RPMI7951 (cell line): ENCODE measurements at regions not wholly inside any gene's neighbourhood (a gene's known extent, or its start where the extent isn't known, plus 50 kb on each side); places are given as distances from the start of the nearest gene placed in this dataset.
"Not testable (repeated sequence)": the region's sequence is repeated elsewhere in the genome, so short reads cannot be mapped to it uniquely, and the experiment has no call there.

Experiments used
- DNase-seq: peaks from one replicate; pipeline ENCODE4 v3.0.0-alpha.2; 2012; ENCODE audit warnings: low read depth

- not testable (repeated sequence) for DNase-seq
Measured at GRCh38 chr4:189658831-189659230, 281.8 kb upstream of the FRG1 start.

GRCh38 chr4:189659287-189659686 is 281.4 kb upstream of the FRG1 start:
- DNase-seq: no peak

GRCh38 chr4:189660722-189661360 is 279.8 kb upstream of the FRG1 start:
- DNase-seq: no peak

GRCh38 chr4:189664693-189665250 is 275.9 kb upstream of the FRG1 start:
- no peak for DNase-seq

- DNase-seq: not testable (repeated sequence)
Measured at GRCh38 chr4:189665712-189666305, 274.9 kb upstream of the FRG1 start.

GRCh38 chr4:189667386-189667785 is 273.3 kb upstream of the FRG1 start:
- DNase-seq: not testable (repeated sequence)

- not testable (repeated sequence) for DNase-seq
Measured at GRCh38 chr4:189697675-189698245, 242.9 kb upstream of the FRG1 start.

- DNase-seq: peak; percentile 1
Measured at GRCh38 chr4:189703000-189703399, 237.7 kb upstream of the FRG1 start.

GRCh38 chr4:189706821-189707220 is 233.9 kb upstream of the FRG1 start:
- DNase-seq: not testable (repeated sequence)

- not testable (repeated sequence) for DNase-seq
Measured at GRCh38 chr4:189707227-189707626, 233.4 kb upstream of the FRG1 start.

- not testable (repeated sequence) for DNase-seq
Measured at GRCh38 chr4:189711956-189712355, 228.7 kb upstream of the FRG1 start.

GRCh38 chr4:189721016-189721993 is 219.4 kb upstream of the FRG1 start:
- DNase-seq: not testable (repeated sequence)

GRCh38 chr4:189722324-189723003 is 218.2 kb upstream of the FRG1 start:
- peak; percentile 10 for DNase-seq

- not testable (repeated sequence) for DNase-seq
Measured at GRCh38 chr4:189727982-189728638, 212.6 kb upstream of the FRG1 start.

GRCh38 chr4:189731989-189732388 is 208.7 kb upstream of the FRG1 start:
- DNase-seq: not testable (repeated sequence)

- DNase-seq: not testable (repeated sequence)
Measured at GRCh38 chr4:189733507-189733906, 207.2 kb upstream of the FRG1 start.

GRCh38 chr4:189734648-189735267 is 205.9 kb upstream of the FRG1 start:
- not testable (repeated sequence) for DNase-seq

GRCh38 chr4:189736656-189737055 is 204.0 kb upstream of the FRG1 start:
- DNase-seq: not testable (repeated sequence)

- DNase-seq: not testable (repeated sequence)
Measured at GRCh38 chr4:189740118-189740517, 200.6 kb upstream of the FRG1 start.

- DNase-seq: no peak
Measured at GRCh38 chr4:189740873-189741272, 199.8 kb upstream of the FRG1 start.
